Osteocyte (in vitro differentiated cells): ENCODE measurements at regions not wholly inside any gene's neighbourhood (a gene's known extent, or its start where the extent isn't known, plus 50 kb on each side); places are given as distances from the start of the nearest gene placed in this dataset.
A peak's percentile ranks its signal among the peaks of the same experiment; 100 is the strongest.

Experiments used
- DNase-seq: peaks from one replicate; pipeline ENCODE4 v3.0.0; 2021; ENCODE audit warnings: mixed read lengths; ENCODE audit not compliant: unreplicated experiment; ENCODE audit errors: extremely low spot score
- H3K27ac Mint-ChIP-seq: one replicate; pipeline ENCODE4 v1.8.0; 2021; ENCODE audit warnings: mild to moderate bottlenecking, mixed read lengths; ENCODE audit not compliant: unreplicated experiment
- H3K27me3 Mint-ChIP-seq: one replicate; pipeline ENCODE4 v1.8.0; 2021; ENCODE audit warnings: mixed read lengths; ENCODE audit not compliant: unreplicated experiment
- H3K36me3 Mint-ChIP-seq: one replicate; pipeline ENCODE4 v1.8.0; 2021; ENCODE audit warnings: mixed read lengths; ENCODE audit not compliant: unreplicated experiment
- H3K4me1 Mint-ChIP-seq: one replicate; pipeline ENCODE4 v1.8.0; 2021; ENCODE audit warnings: mixed read lengths; ENCODE audit not compliant: unreplicated experiment
- H3K4me3 Mint-ChIP-seq: one replicate; pipeline ENCODE4 v1.8.0; 2021; ENCODE audit warnings: mild to moderate bottlenecking, moderate library complexity, mixed read lengths; ENCODE audit not compliant: unreplicated experiment
- H3K9me3 Mint-ChIP-seq: one replicate; pipeline ENCODE4 v1.8.0; 2021; ENCODE audit warnings: mixed read lengths; ENCODE audit not compliant: unreplicated experiment
- TF ChIP-seq, protein P1 (sequence below): fragments of 200-600 bp; sonication (generic); IDR thresholded peaks from 2 replicates; pipeline ENCODE4 v1.5.0; 2021; ENCODE audit warnings: antibody characterized with exemption, mild to moderate bottlenecking, moderate library complexity

DNA sequence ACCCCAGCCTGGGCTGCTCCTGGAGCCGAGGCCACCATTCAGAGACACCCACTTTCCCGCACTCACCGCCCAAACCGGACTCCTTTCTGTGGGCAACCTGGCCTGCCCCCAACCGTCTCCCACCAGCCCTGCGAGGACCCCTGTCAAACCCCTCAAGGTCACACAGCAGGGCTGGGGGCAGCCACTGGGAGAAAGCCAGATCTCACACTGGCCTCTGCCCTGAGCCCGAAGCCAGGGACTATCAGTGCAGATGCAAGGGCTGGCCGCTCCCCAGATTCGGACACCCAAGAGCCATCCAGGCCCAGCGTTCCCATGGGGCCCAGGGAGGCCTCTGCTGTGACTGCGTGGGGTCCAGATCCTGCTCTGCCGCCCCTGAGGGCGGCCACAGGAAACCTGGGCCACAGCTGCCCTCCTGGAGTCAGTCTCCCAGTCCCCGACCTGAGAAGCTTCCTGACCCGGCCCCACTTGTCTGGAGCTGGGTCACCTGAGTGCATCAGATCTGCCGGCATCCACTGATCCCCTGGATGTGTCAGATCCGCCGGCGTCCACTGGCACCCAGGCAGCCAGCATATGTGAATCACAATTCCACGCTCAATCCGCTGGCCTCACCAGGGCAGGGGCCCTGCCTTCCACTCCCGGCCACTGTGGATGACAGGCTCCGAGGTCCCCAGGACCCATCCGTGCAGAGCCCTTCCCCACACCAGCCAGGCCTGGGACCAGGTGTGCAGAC is 139.7 kb downstream of the BRD1 start:
- peak; percentile 83 for DNase-seq
- H3K4me1 Mint-ChIP-seq = no peaks in the 10 kb centered on the region
- H3K36me3 Mint-ChIP-seq = no peaks in the 10 kb centered on the region
- no peak overlapping the region for H3K4me3 Mint-ChIP-seq
- TF ChIP-seq, protein P1, sequence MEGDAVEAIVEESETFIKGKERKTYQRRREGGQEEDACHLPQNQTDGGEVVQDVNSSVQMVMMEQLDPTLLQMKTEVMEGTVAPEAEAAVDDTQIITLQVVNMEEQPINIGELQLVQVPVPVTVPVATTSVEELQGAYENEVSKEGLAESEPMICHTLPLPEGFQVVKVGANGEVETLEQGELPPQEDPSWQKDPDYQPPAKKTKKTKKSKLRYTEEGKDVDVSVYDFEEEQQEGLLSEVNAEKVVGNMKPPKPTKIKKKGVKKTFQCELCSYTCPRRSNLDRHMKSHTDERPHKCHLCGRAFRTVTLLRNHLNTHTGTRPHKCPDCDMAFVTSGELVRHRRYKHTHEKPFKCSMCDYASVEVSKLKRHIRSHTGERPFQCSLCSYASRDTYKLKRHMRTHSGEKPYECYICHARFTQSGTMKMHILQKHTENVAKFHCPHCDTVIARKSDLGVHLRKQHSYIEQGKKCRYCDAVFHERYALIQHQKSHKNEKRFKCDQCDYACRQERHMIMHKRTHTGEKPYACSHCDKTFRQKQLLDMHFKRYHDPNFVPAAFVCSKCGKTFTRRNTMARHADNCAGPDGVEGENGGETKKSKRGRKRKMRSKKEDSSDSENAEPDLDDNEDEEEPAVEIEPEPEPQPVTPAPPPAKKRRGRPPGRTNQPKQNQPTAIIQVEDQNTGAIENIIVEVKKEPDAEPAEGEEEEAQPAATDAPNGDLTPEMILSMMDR = no peak
- no peak overlapping the region for H3K27ac Mint-ChIP-seq
- H3K27me3 Mint-ChIP-seq = peaks cover 4% of the 10 kb centered on the region
- peaks cover 18% of the 10 kb centered on the region for H3K9me3 Mint-ChIP-seq

DNA sequence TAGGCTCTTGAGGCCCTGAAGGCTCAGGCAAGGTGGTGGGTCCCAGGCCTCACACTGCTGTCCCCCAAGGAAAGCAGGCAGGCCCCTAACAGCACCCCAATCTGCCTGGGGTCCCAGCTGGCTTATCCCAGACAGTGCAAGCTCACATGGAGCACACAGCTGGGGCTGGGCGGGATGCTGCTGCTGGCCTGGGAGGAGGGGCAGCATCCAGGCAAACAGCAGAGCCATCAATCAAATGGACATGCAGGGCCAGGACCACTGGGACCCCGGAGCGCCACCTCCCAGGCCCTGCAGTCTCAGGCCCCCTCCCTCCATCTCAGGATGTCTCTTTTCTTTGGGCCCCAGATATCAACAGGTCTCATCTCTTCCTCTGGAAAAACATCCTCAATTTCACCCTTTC is 140.3 kb downstream of the BRD1 start:
- DNase-seq = peak; percentile 66

DNA sequence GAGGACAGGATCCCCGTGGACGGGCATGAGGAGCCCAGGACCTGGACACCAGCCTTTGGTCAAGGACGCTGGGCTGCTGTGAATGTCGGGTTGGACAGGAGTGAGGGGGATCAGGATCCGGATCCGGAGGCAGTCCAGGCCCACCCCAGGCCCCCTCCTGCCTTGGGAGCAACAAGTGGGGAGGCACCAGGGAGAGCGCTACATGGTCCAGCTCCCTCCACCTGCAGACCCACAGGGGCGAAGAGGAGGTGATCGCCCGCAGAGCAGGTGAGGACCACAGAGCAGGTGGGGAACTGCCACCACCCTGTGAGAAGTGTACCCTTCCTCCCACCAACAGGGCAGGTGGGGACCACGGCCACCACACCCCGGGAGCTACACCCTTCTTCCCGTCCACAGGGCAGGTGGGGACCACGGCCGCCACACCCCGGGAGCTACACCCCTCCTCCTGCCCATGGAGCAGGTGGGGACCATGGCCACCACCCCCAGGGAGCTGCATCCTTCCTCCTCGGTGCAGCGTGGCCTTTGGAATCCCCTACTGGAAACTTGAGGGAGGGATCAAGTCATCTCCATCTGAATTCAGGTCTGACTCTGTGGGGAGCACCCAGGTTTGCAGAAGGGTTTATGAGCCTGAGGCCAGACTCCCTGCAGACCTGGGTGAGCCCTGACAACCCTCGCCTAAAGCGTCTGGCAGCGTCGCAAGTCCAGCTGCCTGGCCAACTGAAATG is 141.0 kb downstream of the BRD1 start:
- no peak overlapping the region for H3K27ac Mint-ChIP-seq
- TF ChIP-seq, protein P1 = no peak
- peaks cover 14% of the 10 kb centered on the region for H3K27me3 Mint-ChIP-seq
- no peak overlapping the region for H3K4me3 Mint-ChIP-seq
- no peaks in the 10 kb centered on the region for H3K36me3 Mint-ChIP-seq
- no peak for DNase-seq
- H3K9me3 Mint-ChIP-seq = peaks cover 11% of the 10 kb centered on the region
- H3K4me1 Mint-ChIP-seq = no peaks in the 10 kb centered on the region

More for the DNA sequence above, 140.3 kb downstream of the BRD1 start:
- TF ChIP-seq, protein P1 = no peak
- no peak overlapping the region for H3K27ac Mint-ChIP-seq
- H3K4me3 Mint-ChIP-seq = no peak overlapping the region
- peaks cover 18% of the 10 kb centered on the region for H3K9me3 Mint-ChIP-seq
- peaks cover 9% of the 10 kb centered on the region for H3K27me3 Mint-ChIP-seq
- no peaks in the 10 kb centered on the region for H3K4me1 Mint-ChIP-seq
- no peaks in the 10 kb centered on the region for H3K36me3 Mint-ChIP-seq

DNA sequence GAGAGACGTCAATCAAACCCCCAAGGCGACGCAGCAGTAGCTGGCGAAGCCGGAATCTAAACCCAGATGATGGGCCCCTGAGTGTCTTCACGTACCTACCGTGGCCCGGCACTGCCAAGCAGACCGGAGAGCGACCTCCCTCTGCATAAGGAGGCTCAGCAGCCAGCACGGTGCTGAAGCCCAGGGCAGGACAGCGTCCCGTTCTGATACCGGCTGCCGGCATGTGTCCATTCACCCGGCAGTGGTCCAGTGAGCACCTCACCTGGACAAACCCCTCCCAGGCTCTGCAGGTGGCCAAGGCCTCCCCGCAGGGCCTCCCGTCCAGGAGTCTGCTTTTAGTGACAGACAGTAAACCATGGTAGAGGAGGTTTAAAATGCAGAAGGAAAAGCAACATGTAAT is 142.0 kb downstream of the BRD1 start:
- H3K27me3 Mint-ChIP-seq = peaks cover 14% of the 10 kb centered on the region
- TF ChIP-seq, protein P1 = no peak
- H3K27ac Mint-ChIP-seq = no peak overlapping the region
- no peak overlapping the region for H3K4me3 Mint-ChIP-seq
- H3K9me3 Mint-ChIP-seq = peaks cover 1% of the 10 kb centered on the region
- H3K36me3 Mint-ChIP-seq = no peaks in the 10 kb centered on the region
- no peak for DNase-seq
- H3K4me1 Mint-ChIP-seq = no peaks in the 10 kb centered on the region

DNA sequence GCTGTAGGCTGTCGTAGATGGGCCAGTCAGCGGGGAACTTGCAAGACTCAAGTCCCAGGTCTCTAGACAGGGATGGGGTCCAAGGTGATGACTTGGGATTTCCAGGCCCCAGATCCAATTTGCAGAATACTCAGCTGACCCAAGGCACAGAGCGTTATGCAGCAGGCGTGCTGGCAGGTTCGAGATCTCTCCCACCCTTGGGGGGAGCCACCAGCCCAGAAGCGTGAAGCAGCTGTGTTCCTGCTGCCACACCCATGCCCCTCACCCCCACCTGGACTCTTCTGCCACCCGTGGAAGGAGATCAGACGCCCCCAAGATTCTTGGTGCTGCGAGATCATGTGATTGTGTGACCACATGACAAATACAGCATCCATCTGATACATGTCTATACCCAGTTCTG is 142.6 kb downstream of the BRD1 start:
- TF ChIP-seq, protein P1 = no peak
- no peak overlapping the region for H3K4me3 Mint-ChIP-seq
- H3K4me1 Mint-ChIP-seq = no peaks in the 10 kb centered on the region
- no peaks in the 10 kb centered on the region for H3K9me3 Mint-ChIP-seq
- no peak overlapping the region for H3K27ac Mint-ChIP-seq
- DNase-seq = no peak
- peaks cover 18% of the 10 kb centered on the region for H3K27me3 Mint-ChIP-seq
- no peaks in the 10 kb centered on the region for H3K36me3 Mint-ChIP-seq
